PC-9 (cell line): ENCODE measurements at regions not wholly inside any gene's neighbourhood (a gene's known extent, or its start where the extent isn't known, plus 50 kb on each side); places are given as distances from the start of the nearest gene placed in this dataset.

Experiments used
- BruUV-seq: library from RNA; stranded (reverse); fragments of 400-500 nt; replicated peaks from 2 replicates; lab custom pipeline; 2021; lab: Mats Ljungman, UMichigan
- CTCF ChIA-PET: fragments of 300-600 bp; sonication (Branson Sonifier 250); formaldehyde crosslinking; loops from one replicate; lab custom pipeline; 2022; ENCODE audit warnings: antibody characterized with exemption; lab: Charles Lee
- POLR2A ChIA-PET: fragments of 300-600 bp; sonication (Branson Sonifier 250); formaldehyde crosslinking; loops from one replicate; lab custom pipeline; 2022; ENCODE audit warnings: antibody characterized with exemption; ENCODE audit not compliant: unreplicated experiment; lab: Charles Lee
- DNase-seq, 2 experiments: peaks; one replicate each; pipeline versions ENCODE4 v3.0.0 to v3.0.0-alpha.2; 2015 to 2022; ENCODE audit warnings: mixed read lengths in 1 of 2
- H2AFZ ChIP-seq: fragments of 200-600 bp; sonication (generic); 2 replicates; pipeline ENCODE4 v1.8.1; 2017; ENCODE audit warnings: antibody characterized with exemption
- H3F3A ChIP-seq: fragments of 200-600 bp; sonication (generic); 2 replicates; pipeline ENCODE4 v1.8.1; 2017; ENCODE audit warnings: antibody characterized with exemption, mild to moderate bottlenecking, low read depth; ENCODE audit not compliant: insufficient read depth
- H3K27ac ChIP-seq: fragments of 200-600 bp; sonication (generic); 2 replicates; pipeline ENCODE4 v1.6.1; 2016; ENCODE audit warnings: mixed run types
- H3K27me3 ChIP-seq: fragments of 200-600 bp; sonication (generic); 2 replicates; pipeline ENCODE4 v1.6.1; 2016; ENCODE audit warnings: low read depth, mixed run types; ENCODE audit not compliant: insufficient read depth
- H3K36me3 ChIP-seq: fragments of 200-600 bp; sonication (generic); 2 replicates; pipeline ENCODE4 v1.6.1; 2016; ENCODE audit warnings: low read depth, mixed run types
- H3K4me1 ChIP-seq: fragments of 200-600 bp; sonication (generic); replicated peaks from 2 replicates; pipeline ENCODE4 v1.6.1; 2016; ENCODE audit warnings: mixed run types; ENCODE audit not compliant: insufficient read depth
- H3K4me2 ChIP-seq: fragments of 200-600 bp; sonication (generic); 2 replicates; pipeline ENCODE4 v1.6.1; 2017; ENCODE audit warnings: mixed run types
- H3K4me3 ChIP-seq: fragments of 200-600 bp; sonication (generic); 2 replicates; pipeline ENCODE4 v1.6.1; 2016; ENCODE audit warnings: mixed run types
- H3K79me2 ChIP-seq: fragments of 200-600 bp; sonication (generic); 2 replicates; pipeline ENCODE4 v1.6.1; 2017; ENCODE audit warnings: low read depth, mixed run types
- H3K9me2 ChIP-seq: fragments of 200-600 bp; sonication (generic); 2 replicates; pipeline ENCODE4 v1.8.1; 2017; ENCODE audit warnings: mild to moderate bottlenecking; ENCODE audit not compliant: insufficient read depth
- H3K9me3 ChIP-seq: fragments of 200-600 bp; sonication (generic); 2 replicates; pipeline ENCODE4 v1.8.1; 2016; ENCODE audit warnings: low read depth; ENCODE audit not compliant: insufficient read depth
- H4K20me1 ChIP-seq: fragments of 200-600 bp; sonication (generic); 2 replicates; pipeline ENCODE4 v1.8.1; 2017; ENCODE audit not compliant: insufficient read depth
- EZH2 ChIP-seq: fragments of 200-600 bp; sonication (generic); IDR thresholded peaks from 2 replicates; pipeline ENCODE4 v1.8.0; 2017; ENCODE audit warnings: antibody characterized with exemption, low read depth
- intact Hi-C: fragments of 100-400 bp; cut with micrococcal nuclease; formaldehyde crosslinking; loops from one replicate; pipeline ENCODE4 v1.10.0; 2022; ENCODE audit not compliant: unreplicated experiment
- TF ChIP-seq, protein P1 (sequence below): fragments of 200-600 bp; sonication (generic); conservative IDR thresholded peaks from 2 replicates; pipeline ENCODE4 v1.6.1; 2017; ENCODE audit warnings: mixed run types, antibody characterized with exemption, mild to moderate bottlenecking, moderate library complexity

GRCh38 chr7:131254211-131254610 lies 73.5 kb upstream of the MKLN1 start:
- Histone ChIP-seq H3K36me3 (no peaks in the 10 kb centered on the region), H3K27me3 (no peaks in the 10 kb centered on the region), H2AFZ (no peak overlapping the region), H3K9me2 (no peaks in the 10 kb centered on the region), H3K27ac (no peak overlapping the region), H3F3A (no peaks in the 10 kb centered on the region), H4K20me1 (no peaks in the 10 kb centered on the region), H3K4me1 (no peaks in the 10 kb centered on the region; the same call in 1 of the 2 replicates), H3K79me2 (no peaks in the 10 kb centered on the region), H3K4me2 (no peak overlapping the region), H3K4me3 (no peak overlapping the region), H3K9me3 (peaks cover 34% of the 10 kb centered on the region; the same call in 1 of the 2 replicates)
- intact Hi-C loops = no loop called here
- ChIA-PET POLR2A (no interaction called here), CTCF (no interaction called here)
- no TSS peak for BruUV-seq
- no peak for TF ChIP-seq EZH2
- TF ChIP-seq, protein P1, sequence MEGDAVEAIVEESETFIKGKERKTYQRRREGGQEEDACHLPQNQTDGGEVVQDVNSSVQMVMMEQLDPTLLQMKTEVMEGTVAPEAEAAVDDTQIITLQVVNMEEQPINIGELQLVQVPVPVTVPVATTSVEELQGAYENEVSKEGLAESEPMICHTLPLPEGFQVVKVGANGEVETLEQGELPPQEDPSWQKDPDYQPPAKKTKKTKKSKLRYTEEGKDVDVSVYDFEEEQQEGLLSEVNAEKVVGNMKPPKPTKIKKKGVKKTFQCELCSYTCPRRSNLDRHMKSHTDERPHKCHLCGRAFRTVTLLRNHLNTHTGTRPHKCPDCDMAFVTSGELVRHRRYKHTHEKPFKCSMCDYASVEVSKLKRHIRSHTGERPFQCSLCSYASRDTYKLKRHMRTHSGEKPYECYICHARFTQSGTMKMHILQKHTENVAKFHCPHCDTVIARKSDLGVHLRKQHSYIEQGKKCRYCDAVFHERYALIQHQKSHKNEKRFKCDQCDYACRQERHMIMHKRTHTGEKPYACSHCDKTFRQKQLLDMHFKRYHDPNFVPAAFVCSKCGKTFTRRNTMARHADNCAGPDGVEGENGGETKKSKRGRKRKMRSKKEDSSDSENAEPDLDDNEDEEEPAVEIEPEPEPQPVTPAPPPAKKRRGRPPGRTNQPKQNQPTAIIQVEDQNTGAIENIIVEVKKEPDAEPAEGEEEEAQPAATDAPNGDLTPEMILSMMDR = no peak
- DNase-seq = no peak

DNA sequence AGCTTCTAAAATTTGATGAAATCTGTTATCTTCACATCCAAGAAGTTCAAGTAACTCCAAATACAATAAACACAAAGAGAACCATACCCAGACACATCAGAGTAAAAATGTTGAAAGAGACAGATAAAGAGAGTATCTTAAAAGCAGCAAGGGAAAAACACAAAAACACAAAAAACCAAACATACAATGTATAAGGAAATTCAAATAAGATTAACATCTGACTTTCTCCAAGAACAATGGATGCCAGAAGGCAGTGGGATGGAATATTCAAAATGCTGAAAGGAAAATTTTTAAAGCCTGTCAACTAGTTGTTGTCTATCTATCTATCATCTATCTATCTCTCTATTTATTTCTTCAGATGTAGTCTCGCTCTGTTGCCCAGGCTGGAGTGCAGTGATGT lies 72.4 kb upstream of the MKLN1 start:
- CTCF ChIA-PET = no interaction called here
- intact Hi-C loops = no loop called here
- DNase-seq = no peak

DNA sequence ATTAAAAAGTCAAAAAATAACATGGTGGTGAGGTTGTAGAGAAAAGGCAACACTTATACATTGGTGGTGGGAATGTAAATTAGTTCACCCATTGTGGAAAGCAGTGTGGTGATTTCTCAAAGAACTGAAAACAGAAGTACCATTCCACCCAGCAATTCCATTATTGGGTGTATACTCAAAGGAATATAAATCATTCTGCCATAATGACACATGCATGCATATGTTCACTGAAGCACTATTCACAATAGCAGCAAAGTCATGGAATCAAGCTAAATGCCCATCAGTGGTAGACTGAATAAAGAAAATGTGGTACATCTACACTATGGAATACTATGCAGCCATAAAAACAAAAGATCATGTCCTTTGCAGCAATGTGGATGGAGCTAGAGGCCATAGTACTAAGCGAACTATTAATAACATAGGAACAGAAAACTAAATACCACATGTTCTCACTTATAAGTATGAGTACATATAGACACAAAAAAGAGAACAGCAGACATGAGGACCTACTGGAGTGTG lies 66.1 kb upstream of the MKLN1 start:
- Histone ChIP-seq H3K79me2 (no peaks in the 10 kb centered on the region), H3K4me1 (no peaks in the 10 kb centered on the region), H2AFZ (no peak overlapping the region), H3K4me3 (no peak overlapping the region), H3K9me3 (peaks cover 7% of the 10 kb centered on the region; the same call in 1 of the 2 replicates), H4K20me1 (no peaks in the 10 kb centered on the region), H3K27me3 (no peaks in the 10 kb centered on the region), H3K36me3 (no peaks in the 10 kb centered on the region), H3K27ac (no peak overlapping the region), H3F3A (no peaks in the 10 kb centered on the region), H3K9me2 (no peaks in the 10 kb centered on the region), H3K4me2 (no peak overlapping the region)
- no TSS peak for BruUV-seq
- CTCF ChIA-PET = no interaction called here
- no peak for DNase-seq
- POLR2A ChIA-PET = no interaction called here
- intact Hi-C loops = no loop called here
- no peak for TF ChIP-seq EZH2
- TF ChIP-seq, protein P1 = no peak

More for the DNA sequence above, 72.4 kb upstream of the MKLN1 start:
- Histone ChIP-seq H3K4me3 (no peak overlapping the region), H4K20me1 (no peaks in the 10 kb centered on the region), H3K4me2 (no peak overlapping the region), H3K4me1 (no peaks in the 10 kb centered on the region), H3K27me3 (no peaks in the 10 kb centered on the region), H3K36me3 (no peaks in the 10 kb centered on the region), H3K27ac (no peak overlapping the region), H3K79me2 (no peaks in the 10 kb centered on the region), H3K9me3 (peaks cover 34% of the 10 kb centered on the region; the same call in 1 of the 2 replicates), H2AFZ (no peak overlapping the region), H3F3A (no peaks in the 10 kb centered on the region), H3K9me2 (no peaks in the 10 kb centered on the region)
- no peak for TF ChIP-seq EZH2
- TF ChIP-seq, protein P1 = no peak
- no TSS peak for BruUV-seq
- POLR2A ChIA-PET = no interaction called here
